CD4-positive, alpha-beta T cell treated with Interleukin-17A for 1 hour (primary cell): ENCODE measurements at regions not wholly inside any gene's neighbourhood (a gene's known extent, or its start where the extent isn't known, plus 50 kb on each side); places are given as distances from the start of the nearest gene placed in this dataset.
A peak's percentile ranks its signal among the peaks of the same experiment; 100 is the strongest.

ENCODE experiments used
- DNase-seq: peaks from one replicate; pipeline ENCODE4 v3.0.0-alpha.2; 2020

DNA sequence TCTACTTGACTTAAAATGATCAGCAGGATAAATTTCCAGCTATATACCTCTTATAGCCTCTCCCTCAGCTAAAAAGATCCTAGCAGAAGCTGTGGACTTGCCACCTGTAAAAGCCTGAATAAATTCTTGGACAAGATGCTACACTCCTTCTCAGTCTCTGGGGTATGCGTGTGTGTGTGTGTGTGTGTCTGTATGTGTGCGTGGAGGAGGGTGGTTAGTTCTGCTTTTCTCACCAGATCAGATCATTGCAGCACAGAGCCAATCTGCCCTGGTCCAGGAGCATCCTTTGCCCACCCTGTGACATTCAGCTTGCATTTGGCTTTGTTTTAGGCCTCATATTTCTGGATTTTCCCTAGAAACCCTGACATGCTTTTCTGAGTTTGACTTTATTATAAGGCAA is 438.3 kb downstream of the RFC3 start:
- DNase-seq, result no peak

DNA sequence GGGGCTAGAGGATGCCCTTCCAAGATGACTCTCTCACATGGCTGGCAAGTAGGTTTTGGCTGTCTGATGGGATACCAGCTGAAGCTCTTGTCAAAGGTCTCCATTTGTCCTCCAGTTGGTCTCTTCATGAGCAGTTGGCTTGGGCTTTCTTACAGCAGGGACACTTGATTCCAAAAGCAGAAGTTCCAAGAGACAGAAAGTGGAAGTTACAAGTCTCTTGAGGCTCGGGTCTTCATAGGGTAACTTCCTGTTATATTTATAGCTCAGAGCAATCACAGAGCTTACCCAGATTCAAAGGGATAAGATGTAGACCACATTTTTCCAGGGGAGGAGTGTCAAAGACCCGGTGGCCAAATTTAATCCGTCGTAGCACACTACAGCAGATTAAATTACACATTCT is 440.0 kb downstream of the RFC3 start:
- peak; percentile 10 for DNase-seq

DNA sequence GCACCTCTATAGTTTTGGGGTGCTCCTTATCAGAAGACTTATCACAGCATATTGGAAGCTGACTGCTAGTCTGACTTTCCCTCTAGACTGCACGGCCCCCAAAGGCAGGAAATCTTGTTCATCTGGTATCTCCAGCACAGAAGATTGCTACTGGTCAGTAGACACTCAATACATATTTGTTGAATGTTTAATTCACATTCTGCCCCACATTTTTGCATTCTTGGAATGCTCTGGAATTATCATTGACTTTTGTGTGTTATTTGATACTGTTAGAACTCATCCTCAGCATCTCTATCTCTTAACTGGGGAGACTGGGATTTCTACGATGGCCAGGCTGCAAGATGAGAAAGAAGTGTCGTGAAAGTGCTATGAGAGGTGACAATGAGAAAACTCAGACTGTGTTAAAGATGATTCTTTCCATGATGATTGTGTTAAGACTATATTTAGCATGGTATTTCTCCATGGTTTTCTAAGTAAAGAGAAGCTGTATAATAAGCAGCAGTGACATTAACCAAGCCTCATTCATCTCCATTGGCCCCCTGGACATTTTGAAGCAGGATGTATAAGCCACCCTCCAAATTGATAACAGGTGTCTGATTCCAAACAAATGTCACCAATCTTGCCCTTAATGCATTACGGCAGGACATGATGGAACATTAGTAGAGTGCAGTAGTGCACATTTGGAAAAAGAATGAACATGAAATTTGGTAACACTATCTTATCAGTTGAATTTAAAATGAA is 440.9 kb downstream of the RFC3 start:
- DNase-seq, result no peak

DNA sequence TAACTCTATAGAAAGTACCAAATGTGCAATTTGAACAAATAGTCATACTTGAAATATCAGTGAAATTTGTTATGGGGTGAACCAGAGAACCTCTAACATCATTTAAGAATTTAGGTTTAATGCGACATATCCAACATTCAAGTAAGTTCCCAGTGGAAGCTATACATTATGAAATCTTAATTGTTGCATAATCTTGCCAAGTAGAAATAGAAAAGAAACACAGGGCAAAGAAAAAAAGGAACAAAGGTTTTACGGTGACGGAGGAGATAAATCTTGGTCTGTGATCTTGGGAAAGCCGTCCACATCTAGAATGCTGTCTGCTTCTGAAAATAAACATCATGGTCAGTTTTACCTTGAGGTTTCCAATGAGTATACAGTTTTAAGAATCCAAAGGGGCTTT is 445.7 kb downstream of the RFC3 start:
- no peak for DNase-seq

DNA sequence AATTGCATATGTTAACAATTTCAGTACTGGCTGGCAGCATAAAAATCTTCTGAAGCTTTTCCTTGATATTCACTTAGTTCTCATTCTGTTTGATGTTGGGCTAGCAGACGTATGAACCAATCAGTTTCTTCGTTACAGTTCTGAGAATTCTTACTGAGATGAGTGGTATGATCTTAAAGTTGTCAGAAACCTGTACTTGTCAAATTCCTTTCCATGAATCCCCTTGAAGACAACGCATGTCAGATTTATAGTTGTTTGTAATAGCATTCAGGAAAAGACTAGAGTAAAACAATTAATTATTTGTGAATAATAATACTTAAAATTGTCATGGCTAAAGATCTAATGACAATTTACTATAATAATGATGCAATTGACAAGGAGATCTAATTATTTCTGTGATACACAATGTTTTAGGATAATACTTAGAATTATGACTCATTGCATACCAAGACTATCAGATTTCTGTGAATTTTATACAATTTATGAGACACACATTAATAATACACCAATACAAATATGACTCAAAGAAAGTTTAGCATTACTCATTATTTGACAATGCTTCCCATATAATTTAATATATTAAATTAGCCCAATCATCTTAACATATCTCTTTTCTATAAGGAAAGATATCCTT is 447.2 kb downstream of the RFC3 start:
- no peak for DNase-seq

DNA sequence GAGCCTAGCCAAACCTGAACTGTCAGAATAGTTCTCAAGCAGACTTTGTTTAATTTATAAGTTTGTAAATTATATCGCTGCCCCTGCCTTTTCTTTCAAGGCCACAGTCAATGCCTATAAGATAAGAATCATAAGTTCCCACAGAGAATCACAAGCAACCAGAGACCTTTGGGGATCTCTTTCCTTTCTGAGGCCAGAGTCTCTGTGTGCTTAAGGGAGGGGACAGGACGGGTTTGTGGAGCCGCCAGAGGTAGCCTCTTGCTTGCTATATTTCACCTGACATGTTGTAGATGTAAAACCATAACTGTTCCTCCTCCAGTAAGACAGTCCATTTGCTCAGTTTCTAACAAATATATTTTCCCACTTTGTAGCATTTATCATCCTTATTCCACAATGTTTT is 458.8 kb downstream of the RFC3 start:
- DNase-seq, result no peak

DNA sequence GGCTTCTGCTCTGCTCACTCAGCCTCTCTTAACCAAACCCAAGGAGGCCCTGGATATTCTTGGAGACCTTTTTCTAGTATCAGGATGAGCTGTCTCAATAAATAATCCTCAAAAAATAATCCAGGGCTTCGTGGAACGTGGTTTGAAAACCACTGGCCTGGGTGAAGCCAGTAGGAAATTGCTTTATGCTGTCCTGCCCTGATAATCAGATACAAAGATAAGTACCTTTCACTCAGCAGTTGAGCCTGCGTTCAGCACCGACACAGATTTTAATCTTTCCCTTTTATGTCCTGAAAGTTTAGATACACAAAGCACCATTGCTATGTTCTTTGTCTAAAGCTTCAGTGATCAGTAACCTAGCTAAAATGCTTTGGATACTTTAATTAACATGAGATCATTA is 460.0 kb downstream of the RFC3 start:
- DNase-seq, result no peak

DNA sequence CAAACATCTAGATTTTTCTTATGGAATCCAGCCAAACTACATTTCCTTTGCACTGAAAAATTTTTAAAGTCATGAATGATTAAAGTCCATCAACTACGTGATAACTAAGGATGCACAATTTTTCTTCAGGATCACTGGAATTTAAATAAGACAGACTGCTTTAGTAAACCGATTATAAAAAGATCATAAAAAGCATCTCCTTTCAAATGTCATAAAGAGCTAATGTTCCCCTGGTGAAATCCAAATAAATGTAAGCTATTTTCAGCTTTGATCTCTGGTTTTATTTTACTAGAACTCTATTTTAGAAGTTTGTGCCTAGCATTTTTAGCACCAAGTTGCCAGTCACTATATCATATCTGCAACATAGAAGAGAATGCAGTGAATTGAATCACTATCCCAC is 460.8 kb downstream of the RFC3 start:
- no peak for DNase-seq

DNA sequence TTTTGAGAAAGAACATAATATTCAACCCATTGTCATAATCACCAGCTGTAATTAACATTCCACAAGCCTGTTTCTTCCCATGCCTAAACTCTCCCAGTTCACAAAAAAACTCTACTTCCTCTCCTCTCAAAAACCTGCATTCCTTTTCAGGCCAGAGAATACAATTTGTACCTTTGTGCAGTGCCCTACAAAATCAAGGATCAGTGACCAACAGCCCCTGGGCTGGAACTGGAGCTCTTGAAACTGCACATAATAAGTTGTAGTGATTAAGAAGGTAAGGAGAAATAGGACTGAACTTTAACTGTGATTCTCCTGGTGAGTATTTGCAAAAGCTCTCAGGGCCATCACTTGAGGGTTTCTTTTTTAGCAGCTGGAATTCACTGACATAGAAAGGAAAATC is 472.7 kb downstream of the RFC3 start:
- DNase-seq, result no peak

DNA sequence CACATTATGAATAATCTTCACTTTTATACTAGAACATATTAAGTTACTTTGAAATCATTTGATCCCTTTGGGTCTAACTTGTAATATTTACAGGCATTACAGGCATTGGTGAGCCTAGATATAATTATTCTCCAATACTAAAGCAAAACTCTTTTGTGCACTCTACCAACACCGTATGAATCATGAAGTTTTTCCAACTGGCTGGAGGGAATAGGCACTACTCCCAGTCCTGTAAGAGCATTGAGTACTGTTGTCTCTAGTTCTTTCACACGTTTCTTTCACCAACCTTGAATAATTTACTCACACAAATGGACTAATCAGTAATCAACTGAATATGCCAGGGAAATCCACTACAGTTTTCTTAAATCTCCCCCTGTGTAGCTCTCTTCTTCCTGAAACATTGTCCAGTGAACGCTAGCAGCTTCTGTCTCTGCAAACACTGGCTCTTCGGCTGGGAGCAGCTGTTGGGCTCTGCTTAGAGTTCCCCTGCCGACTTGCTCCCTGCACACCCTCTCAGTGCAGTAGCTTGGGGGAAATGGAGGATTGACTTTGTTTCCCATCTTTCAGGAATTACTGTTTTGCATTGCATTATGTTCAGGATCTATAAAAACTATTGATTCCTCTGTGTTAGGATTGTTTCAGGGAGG is 476.7 kb downstream of the RFC3 start:
- no peak for DNase-seq

DNA sequence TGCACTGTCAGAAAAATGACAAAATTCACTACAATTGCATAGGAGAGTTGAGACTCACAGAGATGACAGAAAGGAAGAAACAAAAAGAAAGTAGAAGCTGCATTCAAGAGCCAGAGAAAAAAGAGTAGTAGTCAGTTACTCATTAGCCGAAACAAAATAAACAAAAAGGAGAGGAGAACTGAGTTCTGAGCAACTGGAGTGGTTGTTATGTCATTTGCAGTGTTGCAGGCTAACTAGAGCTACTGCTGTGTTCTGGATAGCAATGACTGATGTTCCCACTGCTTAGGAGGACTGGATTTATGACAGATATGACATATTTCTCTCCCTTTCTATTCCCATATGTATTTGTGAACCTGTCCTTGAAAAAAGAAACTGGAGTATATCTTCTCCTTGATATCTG is 482.6 kb downstream of the RFC3 start:
- DNase-seq, result no peak

DNA sequence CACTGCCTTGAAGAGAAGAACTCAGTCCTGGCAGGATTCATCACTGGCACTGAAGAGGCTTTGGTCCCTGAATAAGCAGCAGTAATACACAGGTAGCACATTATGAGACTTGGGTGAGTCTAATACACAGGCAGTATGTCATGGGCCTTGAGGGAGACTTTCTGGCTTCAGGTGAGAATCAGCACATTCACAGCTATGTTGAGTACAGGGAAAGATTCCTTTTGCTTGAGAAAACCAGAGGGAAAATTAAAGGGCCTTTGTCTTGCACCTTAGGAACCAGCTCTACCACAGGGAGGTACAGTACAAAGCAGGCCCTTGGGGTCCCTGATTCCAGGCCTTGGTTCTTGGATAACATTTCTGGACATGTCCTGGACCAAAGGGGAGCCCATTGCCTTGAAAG is 484.6 kb downstream of the RFC3 start:
- DNase-seq, result no peak

DNA sequence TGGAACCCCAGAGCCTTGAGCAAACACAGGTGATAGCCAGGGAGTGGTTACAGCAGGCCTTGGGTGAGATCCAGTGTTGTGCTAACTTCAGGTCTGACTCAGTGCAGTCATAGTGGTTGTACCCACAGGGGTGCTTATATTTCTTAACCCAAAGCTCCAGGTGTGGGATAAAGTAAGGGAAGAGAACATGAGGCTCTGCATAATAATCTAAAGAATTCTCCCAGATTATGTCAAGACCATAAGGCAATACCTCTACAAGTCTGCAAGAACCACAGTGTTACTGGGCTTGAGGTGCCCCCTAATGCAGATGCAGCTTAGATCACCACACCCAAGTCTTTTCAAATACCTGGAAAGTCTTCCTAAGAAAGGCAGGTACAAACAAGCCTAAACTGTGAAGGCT is 485.4 kb downstream of the RFC3 start:
- DNase-seq, result no peak

DNA sequence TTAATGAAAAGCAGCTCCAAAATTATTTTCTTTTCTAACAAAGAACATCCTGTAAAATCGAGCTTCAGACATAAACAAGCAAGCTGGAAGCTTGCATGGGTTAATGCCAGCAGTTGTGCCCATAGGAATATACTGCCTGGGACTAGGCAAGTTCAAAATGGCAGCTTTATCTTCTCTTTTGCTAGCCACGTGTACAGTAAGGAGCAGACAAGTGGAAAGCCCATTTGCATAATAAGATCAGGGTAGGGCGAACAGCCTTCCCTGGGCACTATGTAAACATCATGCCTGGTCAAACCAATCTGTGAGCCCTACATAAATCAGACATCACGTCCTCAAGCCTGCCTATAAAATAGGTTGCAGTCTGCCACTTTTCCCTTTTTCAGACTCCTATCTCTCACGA is 489.7 kb downstream of the RFC3 start:
- no peak for DNase-seq

DNA sequence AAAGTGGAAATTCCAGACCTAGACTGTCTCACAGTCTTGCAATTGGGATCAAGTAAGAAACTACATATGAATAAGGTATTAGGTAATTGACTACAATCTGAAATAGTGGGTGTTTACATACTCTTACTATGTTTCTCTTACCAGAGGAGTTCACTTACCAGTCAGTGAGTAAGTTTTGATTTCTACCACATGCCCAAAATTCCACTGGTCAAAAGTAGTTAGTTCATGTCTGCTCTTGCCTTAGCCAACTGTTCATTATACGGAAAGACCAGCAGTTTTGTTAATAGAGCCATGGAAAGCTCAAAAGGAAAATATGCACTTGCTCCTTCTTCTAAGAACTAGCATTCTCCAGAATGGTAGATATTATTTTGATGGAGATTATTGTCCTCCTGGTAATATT is 490.8 kb downstream of the RFC3 start:
- no peak for DNase-seq

DNA sequence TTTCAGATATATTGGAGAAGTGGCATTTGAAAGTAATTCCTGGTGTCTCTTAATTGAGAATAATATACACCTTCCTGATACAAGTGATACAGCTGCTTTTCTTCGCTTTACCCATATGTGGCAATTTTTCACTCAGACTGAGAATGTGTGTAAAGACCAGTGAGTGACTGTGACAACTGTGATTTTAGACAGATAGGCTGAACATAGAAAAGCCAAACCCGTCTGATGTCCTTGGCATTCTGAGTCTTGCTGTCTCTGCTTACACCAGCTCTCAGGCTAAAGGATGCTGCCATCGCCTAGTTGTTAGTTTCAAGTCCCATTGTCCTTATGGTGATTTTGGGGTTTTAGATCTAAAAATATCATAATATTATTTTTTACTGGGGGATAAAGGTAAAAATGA is 492.6 kb downstream of the RFC3 start:
- DNase-seq, result no peak

DNA sequence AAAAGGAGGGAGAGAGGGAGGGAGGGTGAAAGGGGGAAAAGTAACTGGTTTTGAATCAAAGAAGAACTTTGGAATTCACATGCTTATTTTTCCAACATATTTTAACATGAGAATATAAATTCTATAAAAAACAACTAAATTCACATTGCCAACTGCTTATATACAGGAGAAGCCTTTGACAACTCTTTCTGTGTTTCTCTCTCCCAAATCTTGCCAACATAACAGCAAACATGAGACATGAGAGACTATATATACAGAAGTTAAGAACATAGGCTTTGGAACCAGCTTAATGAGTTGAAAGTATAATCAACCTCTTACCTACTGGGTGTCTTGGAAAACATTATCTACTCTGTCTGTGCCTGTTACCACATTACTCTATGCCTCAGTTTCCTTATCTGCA is 493.3 kb downstream of the RFC3 start:
- no peak for DNase-seq

DNA sequence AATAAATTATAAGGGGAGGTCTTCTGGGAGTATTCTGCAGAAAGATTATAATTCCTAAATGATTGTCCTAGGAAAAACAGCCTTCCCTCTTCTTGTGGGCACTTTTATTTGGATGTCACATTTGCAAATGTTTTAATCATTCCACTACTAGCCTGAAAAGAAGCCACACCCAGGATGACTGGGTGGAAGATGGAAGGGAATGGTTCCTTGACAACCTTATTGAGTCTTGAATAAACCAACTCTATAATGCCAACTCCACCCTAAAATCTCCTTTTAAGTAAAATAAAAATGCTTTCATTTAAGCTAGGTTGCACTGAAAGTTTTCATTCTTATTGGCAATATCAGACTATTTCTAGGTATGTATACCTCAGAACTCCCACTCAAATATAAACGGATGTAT is 494.6 kb downstream of the RFC3 start:
- DNase-seq, result no peak

DNA sequence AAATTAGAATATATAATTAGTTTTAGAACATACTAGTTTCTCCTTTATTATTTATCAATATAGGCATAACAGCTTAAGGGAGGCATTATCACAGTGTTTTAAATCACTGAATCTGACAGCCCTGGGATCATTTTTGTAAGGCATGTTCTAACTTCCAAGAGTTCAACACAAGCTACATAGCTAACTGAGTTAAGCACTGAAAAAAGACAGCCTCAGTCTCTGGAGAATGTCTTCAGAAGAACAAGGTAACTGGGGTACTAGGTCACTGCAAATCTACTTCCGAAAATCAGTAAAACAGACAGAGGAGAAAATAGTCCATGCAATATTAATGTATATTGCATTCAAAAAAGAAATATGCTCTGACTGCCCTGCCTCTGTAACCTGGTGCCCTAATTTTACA is 502.1 kb downstream of the RFC3 start:
- DNase-seq, result no peak

DNA sequence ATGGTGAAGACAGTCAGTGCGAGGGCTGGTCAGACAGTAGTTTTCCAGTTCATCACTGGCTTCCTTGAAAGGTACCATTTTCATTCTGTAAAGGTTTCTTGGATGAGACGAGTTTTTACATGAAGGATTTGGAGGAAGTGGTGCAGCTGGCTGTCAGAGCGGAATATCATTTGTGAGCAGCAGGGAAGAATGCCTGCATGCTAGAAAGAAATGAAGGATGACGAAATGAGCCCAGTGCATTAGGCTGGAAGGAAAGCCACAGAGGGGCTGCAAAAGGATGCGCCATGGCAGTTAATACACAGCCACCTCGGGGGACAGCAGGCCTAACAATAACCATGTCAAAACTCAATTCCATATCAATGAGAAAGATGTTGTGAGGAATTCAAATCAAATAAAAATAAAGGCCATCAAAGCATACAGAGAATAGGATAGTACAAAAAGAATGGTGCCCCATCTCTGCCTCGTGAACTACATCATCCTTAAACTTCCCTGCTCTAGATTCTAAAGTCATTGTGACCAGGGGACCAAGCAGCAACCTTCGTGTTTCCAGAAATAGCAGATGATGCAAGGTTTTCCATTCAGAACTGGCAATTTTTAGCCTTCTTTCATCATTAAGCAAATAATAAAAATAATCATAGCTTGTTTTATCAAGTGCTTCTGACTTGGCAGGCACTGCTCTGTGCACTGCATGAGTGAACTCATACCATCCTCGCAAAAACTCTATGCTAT is 504.2 kb downstream of the RFC3 start:
- DNase-seq, result no peak

DNA sequence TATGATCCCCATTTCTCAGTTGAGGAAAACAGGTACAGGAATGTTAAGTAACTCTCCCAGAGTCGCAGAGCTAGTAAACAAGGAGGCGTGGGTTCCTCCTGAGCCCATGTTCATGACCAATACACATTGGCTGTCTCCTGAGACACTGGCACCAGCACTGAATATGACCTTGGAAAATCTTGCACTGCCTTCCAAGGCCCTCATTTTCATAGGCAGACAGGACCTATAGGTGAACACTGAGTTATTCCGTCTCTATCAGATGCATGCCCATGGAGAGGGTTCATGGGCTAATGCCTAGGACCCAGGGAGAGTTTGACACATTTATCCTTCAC is 504.8 kb downstream of the RFC3 start:
- no peak for DNase-seq

DNA sequence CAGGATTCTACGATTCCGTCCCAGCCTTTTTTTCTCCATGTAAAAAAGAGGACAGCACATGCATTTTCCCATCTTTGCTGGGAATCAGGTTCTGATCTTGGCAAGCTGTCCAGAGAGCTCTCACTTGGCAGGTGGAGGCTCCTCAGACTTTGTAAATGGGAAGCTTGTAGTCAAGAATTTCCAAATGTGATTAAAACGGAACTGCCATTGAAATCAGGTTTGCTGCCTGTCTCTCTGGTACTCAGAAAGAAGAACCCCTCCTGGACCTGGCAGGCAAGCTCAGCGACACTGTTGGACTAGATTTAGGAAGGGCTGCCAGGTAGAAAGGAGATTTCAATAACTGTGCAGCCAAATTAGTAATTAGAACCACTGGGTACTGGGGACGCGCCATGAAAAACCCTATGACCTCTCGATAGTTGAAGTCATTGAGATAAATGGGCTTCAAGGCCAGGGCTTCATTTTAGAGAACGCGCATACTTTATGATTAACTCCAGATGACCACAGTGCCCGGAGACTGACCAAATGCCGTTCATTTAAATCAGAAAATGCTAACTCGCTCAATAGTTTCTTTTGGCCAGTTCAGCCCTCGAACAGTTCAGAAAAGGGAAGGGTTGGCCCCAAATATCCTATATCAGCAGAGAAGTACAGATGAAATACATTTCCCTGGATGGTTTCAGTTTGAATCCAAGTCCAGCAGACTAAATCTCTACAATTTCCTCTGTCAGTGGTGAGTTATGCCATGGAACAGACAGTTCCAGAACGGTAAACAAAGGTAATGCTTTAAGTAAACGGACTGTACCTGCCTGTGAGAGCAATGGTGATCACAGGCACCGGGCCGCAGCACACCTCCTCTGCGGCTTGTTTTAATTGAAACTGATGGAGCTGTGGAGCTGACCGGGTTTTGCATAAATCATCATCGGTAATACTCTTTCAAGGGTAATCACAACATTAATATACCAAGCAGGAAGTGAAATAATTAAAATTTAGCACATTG is 517.4 kb downstream of the RFC3 start:
- no peak for DNase-seq

DNA sequence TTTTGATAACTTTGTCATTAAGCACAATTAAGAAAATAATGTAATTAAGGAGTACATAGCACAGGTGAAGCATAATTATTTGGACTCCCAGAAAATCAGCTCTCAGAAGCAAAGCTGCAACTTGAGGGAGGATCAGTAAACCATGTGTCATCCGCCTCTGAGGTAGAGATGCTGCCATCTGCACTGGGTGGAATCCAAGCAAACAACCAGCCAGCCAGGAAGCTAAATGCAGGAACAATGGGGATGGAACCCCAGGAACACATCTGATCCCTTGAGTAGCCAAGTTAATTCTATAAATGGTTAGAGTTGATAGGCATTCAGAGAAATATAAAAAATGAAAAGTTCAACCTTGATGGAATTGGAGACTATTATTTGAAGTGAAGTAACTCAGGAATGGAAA is 520.2 kb downstream of the RFC3 start:
- no peak for DNase-seq
